ENCODE measurements at regions not wholly inside any gene's neighbourhood (a gene's known extent, or its start where the extent isn't known, plus 50 kb on each side); places are given as distances from the start of the nearest gene placed in this dataset.

DNA sequence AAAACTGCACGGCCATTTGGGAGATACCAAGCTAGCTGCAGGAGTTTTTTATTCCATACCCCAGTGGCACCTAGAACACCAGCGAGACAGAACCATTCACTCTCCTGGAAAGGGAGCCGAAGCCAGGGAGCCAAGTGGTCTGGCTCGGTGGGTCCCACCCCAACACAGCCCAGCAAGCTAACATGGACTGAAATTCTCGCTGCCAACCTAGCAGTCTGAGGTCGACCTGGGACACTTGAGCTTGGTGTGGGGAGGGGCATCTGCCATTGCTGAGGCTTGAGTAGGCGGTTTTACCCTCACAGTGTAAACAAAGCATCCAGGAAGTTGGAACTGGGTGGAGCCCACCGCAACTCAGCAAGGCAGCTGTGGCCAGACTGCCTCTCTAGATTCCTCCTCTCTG is 108.9 kb upstream of the CHD1 start:
- H3K36me3 ChIP-seq = no peaks in the 10 kb centered on the region
- intact Hi-C loops (cut with DNase I) = no loop called here
- no peaks in the 10 kb centered on the region for H3K9me3 ChIP-seq
- peaks cover 3 to 21% (median 4%) of the 10 kb centered on the region in 3 donors for H3K4me1 ChIP-seq
- no peak overlapping the region for H3K27ac ChIP-seq
- TF ChIP-seq POLR2A (IDR thresholded peaks at IDR 0.05) = no peak
- TF ChIP-seq, protein P1, sequence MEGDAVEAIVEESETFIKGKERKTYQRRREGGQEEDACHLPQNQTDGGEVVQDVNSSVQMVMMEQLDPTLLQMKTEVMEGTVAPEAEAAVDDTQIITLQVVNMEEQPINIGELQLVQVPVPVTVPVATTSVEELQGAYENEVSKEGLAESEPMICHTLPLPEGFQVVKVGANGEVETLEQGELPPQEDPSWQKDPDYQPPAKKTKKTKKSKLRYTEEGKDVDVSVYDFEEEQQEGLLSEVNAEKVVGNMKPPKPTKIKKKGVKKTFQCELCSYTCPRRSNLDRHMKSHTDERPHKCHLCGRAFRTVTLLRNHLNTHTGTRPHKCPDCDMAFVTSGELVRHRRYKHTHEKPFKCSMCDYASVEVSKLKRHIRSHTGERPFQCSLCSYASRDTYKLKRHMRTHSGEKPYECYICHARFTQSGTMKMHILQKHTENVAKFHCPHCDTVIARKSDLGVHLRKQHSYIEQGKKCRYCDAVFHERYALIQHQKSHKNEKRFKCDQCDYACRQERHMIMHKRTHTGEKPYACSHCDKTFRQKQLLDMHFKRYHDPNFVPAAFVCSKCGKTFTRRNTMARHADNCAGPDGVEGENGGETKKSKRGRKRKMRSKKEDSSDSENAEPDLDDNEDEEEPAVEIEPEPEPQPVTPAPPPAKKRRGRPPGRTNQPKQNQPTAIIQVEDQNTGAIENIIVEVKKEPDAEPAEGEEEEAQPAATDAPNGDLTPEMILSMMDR (IDR thresholded peaks at IDR 0.05) = no peak
- H3K4me3 ChIP-seq = no peak overlapping the region
- 80% methylated on average over 2 of the region's 8 CpGs; no CpG with 5 or more reads in 1 of the 2 donors for WGBS, 2 donors
- no peak for DNase-seq
- H3K27me3 ChIP-seq = no peaks in the 10 kb centered on the region

DNA sequence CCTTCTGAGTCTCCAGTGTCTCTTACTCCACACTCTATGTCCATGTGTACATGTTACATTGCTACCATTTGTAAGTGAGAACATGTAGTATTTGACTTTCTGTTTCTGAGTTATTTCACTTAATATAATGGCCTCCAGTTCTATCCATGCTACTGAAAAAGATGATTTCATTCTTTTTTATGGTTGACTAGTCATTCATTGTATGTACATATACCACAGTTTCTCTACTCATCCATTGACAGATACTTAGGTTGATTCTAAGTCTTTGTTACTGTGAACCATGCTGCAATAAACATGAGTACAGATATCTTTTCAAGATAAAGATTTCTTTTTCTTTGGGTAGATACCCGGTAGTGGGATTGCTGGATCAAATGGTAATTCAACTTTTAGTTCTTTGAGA is 107.1 kb upstream of the CHD1 start:
- intact Hi-C loops (cut with DNase I) = no loop called here
- Histone ChIP-seq H3K4me1 (peaks cover 4 to 25% (median 5%) of the 10 kb centered on the region in 3 donors), H3K27ac (no peak overlapping the region), H3K4me3 (no peak overlapping the region), H3K36me3 (no peaks in the 10 kb centered on the region), H3K9me3 (no peaks in the 10 kb centered on the region), H3K27me3 (no peaks in the 10 kb centered on the region)
- no peak for DNase-seq
- TF ChIP-seq POLR2A (IDR thresholded peaks at IDR 0.05) = no peak
- 73 to 88% methylated on average over 1 of the region's 1 CpG for whole genome bisulfite sequencing, 2 donors

- DNase-seq = no peak
- 71 to 78% methylated on average over 1 of the region's 1 CpG for WGBS, 2 donors
- Histone ChIP-seq H3K4me1 (peaks cover 4 to 25% (median 5%) of the 10 kb centered on the region in 3 donors), H3K4me3 (no peak overlapping the region), H3K36me3 (no peaks in the 10 kb centered on the region), H3K9me3 (no peaks in the 10 kb centered on the region), H3K27ac (no peak overlapping the region), H3K27me3 (no peaks in the 10 kb centered on the region)
- no peak for TF ChIP-seq POLR2A (IDR thresholded peaks at IDR 0.05)
- TF ChIP-seq, protein P1 (IDR thresholded peaks at IDR 0.05) = no peak
- intact Hi-C loops (cut with DNase I) = loop anchor here (5.0 kb wide), 1 partner anchor 127 kb away; no protein-coding TSS in a partner anchor
Observed at GRCh38 chr5:99034336-99034735, 105.5 kb upstream of the CHD1 start.

DNA sequence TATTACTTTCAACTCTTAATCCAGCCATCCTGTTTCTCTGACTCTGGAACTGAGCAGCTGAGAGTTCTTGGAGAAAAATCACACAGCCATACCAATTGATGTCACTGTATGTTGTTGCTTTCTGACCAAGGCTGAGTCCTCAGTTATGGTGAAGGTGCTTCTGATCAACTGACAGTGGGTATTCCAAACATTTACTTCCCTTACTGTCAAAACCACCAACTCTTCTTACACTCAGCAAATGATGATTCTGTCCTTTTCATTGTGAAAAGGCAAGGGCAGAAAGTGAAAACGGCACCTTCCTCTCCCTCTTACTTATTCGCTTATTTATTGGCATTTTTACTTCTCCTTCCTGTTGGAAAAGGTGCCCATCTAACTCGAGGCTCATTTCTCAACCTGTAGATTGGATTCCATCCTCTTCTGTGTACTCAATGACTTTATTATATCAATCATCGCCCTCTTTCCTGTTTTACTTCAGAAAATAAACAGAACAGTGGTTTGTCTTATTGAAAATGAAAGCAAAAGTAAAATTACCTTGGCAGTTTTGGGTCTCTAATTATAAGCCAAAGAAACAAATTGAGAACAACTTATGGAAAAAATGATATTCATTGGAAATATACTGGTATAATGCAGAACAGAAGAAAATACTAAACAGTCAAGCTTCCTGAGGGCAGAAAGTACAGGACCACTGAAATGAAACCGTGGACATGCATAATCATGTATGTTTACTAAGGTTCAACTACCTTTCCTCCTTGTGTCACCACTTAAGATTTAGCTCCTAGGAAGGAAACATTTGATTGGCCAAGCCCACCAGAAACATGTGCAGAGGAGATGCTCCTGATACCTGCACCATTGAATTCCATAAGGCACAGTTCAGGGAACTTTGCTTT is 104.5 kb upstream of the CHD1 start:
- H3K4me1 ChIP-seq = peaks cover 4 to 25% (median 5%) of the 10 kb centered on the region in 3 donors
- intact Hi-C loops (cut with DNase I) = loop anchor here (5.0 kb wide), 1 partner anchor 126 kb away; no protein-coding TSS in a partner anchor
- TF ChIP-seq, protein P1 (IDR thresholded peaks at IDR 0.05) = no peak
- no peak for TF ChIP-seq POLR2A (IDR thresholded peaks at IDR 0.05)
- WGBS, 2 donors = 6 to 16% methylated on average over 5 of the region's 5 CpGs
- no peaks in the 10 kb centered on the region for H3K27me3 ChIP-seq
- no peaks in the 10 kb centered on the region for H3K9me3 ChIP-seq
- no peak for DNase-seq
- peak overlapping the region; percentile 45 to 71 (median 66) for H3K27ac ChIP-seq
- peak overlapping the region; percentile 11 to 57 (median 36) for H3K4me3 ChIP-seq
- no peaks in the 10 kb centered on the region for H3K36me3 ChIP-seq

GRCh38 chr5:99032234-99033013 is 103.6 kb upstream of the CHD1 start:
- intact Hi-C loops (cut with DNase I) = loop anchor here (5.0 kb wide), 1 partner anchor 125 kb away; no protein-coding TSS in a partner anchor
- no peak for DNase-seq
- peak overlapping the region; percentile 11 to 57 (median 36) for H3K4me3 ChIP-seq
- WGBS, 2 donors = 43% methylated on average over 7 of the region's 7 CpGs
- H3K27me3 ChIP-seq = no peaks in the 10 kb centered on the region
- peak overlapping the region; percentile 45 to 71 (median 66) for H3K27ac ChIP-seq
- no peaks in the 10 kb centered on the region for H3K36me3 ChIP-seq
- peaks cover 4 to 18% (median 5%) of the 10 kb centered on the region in 3 donors for H3K4me1 ChIP-seq
- TF ChIP-seq, protein P1 (IDR thresholded peaks at IDR 0.05) = peak in 5 of 6 experiments; percentile 53 to 69 (median 66)
- TF ChIP-seq POLR2A (IDR thresholded peaks at IDR 0.05) = no peak
- H3K9me3 ChIP-seq = no peaks in the 10 kb centered on the region

All from esophagus squamous epithelium (tissue), 5 donors.